AG04450 (cell line): ENCODE measurements at regions not wholly inside any gene's neighbourhood (a gene's known extent, or its start where the extent isn't known, plus 50 kb on each side); places are given as distances from the start of the nearest gene placed in this dataset.

Source experiments
- CTCF ChIA-PET: fragments of 300-600, 350-600 bp; formaldehyde crosslinking; extraction: SDS; loops from one replicate; lab custom pipeline; 2022; ENCODE audit warnings: antibody characterized with exemption, inconsistent platforms; lab: Charles Lee
- POLR2A ChIA-PET: fragments of 350-600 bp; formaldehyde crosslinking; extraction: SDS; loops from one replicate; lab custom pipeline; 2021; ENCODE audit warnings: antibody characterized with exemption, inconsistent platforms; lab: Yijun Ruan, JAX
- DNase-seq: peaks from one replicate; pipeline ENCODE4 v3.0.0-alpha.2; 2011; ENCODE audit warnings: low read depth, low spot score
- H3K27ac ChIP-seq: one replicate; pipeline ENCODE4 v1.5.1; 2012; ENCODE audit warnings: low read depth, low read length, control low read depth
- H3K27me3 ChIP-seq: one replicate; pipeline ENCODE4 v1.6.0; 2012; ENCODE audit warnings: low read length; ENCODE audit not compliant: control insufficient read depth, insufficient read depth
- H3K4me3 ChIP-seq: 2 replicates; pipeline ENCODE4 v1.5.1; 2011; ENCODE audit warnings: mild to moderate bottlenecking, low read depth, low read length, control low read depth
- H3K9me3 ChIP-seq: 2 replicates; pipeline ENCODE4 v1.5.1; 2012; ENCODE audit warnings: low read length; ENCODE audit not compliant: control insufficient read depth, insufficient read depth
- CTCF ChIP-seq: IDR thresholded peaks from 2 replicates; pipeline ENCODE4 v1.5.1; 2011; ENCODE audit warnings: low read depth, low read length, control low read depth, inconsistent platforms

DNA sequence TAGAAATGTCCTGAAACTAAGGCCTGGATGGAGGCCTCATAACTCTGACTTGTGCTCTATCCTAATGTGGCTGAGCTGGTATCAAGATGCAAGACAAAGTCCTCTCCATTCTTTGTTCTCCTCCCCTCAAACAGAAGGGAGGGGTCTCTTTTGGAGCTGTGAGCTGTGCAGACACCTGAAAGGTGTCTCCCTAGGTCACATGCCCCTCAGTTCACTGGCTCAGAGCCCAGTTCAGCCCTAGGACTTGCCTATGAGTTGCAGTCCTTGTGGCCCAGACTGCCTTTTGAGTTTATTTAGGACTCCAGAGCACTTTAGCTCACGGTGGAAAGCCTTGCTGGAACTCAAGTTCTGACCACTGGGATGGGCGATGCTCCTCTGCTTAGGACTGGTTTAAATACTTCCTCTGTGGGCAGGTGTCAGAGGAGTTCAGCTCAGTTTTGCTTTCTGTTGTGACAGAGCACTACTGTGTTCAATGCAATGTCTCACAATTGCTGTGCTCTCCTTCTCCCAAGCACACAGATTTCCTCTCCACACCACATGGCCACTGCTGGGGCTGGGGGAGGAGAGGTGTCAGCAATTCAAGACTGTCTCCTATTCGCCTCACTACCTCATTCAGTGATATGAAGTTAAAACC, 84.8 kb upstream of the ZNF827 start:
- H3K4me3 ChIP-seq, result no peak overlapping the region
- CTCF ChIA-PET, result no interaction called here
- POLR2A ChIA-PET, result no interaction called here
- no peak for DNase-seq
- H3K27me3 ChIP-seq, result no peaks in the 10 kb centered on the region
- no peaks in the 10 kb centered on the region for H3K9me3 ChIP-seq
- H3K27ac ChIP-seq, result no peak overlapping the region
- TF ChIP-seq CTCF, result no peak

DNA sequence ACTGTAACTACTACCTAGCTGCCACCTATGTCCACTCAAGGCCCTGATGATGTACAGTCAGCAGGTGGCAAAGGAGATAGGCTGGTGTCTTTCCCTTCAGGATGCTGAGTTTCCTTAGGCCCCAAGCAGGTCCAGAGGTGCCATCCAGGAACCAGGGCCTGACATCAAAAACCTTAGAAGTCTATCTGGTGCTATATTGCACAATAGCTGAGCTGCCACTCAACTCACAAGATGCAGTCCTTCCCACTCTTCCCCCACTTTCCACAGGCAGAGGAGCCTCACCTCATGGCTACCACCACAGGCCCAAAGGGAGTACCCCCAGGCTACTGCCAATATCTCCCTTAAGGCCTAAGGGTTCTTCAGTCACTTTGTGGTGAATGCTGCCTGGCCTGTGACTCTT, 83.9 kb upstream of the ZNF827 start:
- DNase-seq, result no peak
- Histone ChIP-seq H3K4me3 (no peak overlapping the region), H3K9me3 (no peaks in the 10 kb centered on the region), H3K27me3 (no peaks in the 10 kb centered on the region), H3K27ac (no peak overlapping the region)
- ChIA-PET CTCF (no interaction called here), POLR2A (no interaction called here)
- no peak for TF ChIP-seq CTCF

GRCh38 chr4:146018247-146018646, 79.6 kb upstream of the ZNF827 start:
- H3K27me3 ChIP-seq, result peaks cover 4% of the 10 kb centered on the region
- ChIA-PET POLR2A (no interaction called here), CTCF (no interaction called here)
- TF ChIP-seq CTCF, result no peak
- no peak overlapping the region for H3K27ac ChIP-seq
- H3K4me3 ChIP-seq, result no peak overlapping the region
- DNase-seq, result no peak
- H3K9me3 ChIP-seq, result no peaks in the 10 kb centered on the region

GRCh38 chr4:146004730-146005129, 66.1 kb upstream of the ZNF827 start:
- H3K27ac ChIP-seq, result no peak overlapping the region
- H3K4me3 ChIP-seq, result no peak overlapping the region
- POLR2A ChIA-PET, result no interaction called here
- DNase-seq, result no peak
- TF ChIP-seq CTCF, result no peak
- H3K27me3 ChIP-seq, result no peaks in the 10 kb centered on the region
- 0 out of 2 replicates have a peak, but pooled peaks cover 2% of the 10 kb centered on the region for H3K9me3 ChIP-seq
- CTCF ChIA-PET, result no interaction called here

GRCh38 chr4:145988628-145989027, 50.0 kb upstream of the ZNF827 start:
- TF ChIP-seq CTCF, result no peak
- Histone ChIP-seq H3K27me3 (no peaks in the 10 kb centered on the region), H3K4me3 (no peak overlapping the region), H3K9me3 (no peaks in the 10 kb centered on the region; the same call in 1 of the 2 replicates), H3K27ac (no peak overlapping the region)
- CTCF ChIA-PET, result no interaction called here
- DNase-seq, result no peak
- POLR2A ChIA-PET, result no interaction called here
